Stimulated activated naive CD4-positive, alpha-beta T cell treated with Interleukin-2 at 50 U/mL for 16 hours (primary cell): ENCODE measurements at regions not wholly inside any gene's neighbourhood (a gene's known extent, or its start where the extent isn't known, plus 50 kb on each side); places are given as distances from the start of the nearest gene placed in this dataset.
"Not testable (repeated sequence)": the region's sequence is repeated elsewhere in the genome, so short reads cannot be mapped to it uniquely, and the experiment has no call there.

Experiments used
- DNase-seq: peaks from one replicate; lab custom pipeline; 2025; lab: John Stamatoyannopoulos, UW

- DNase-seq = no peak
Measured at GRCh38 chr6:165793287-165793825, 130.3 kb upstream of the PDE10A start.

- no peak for DNase-seq
Measured at GRCh38 chr6:165791876-165792437, 128.9 kb upstream of the PDE10A start.

- no peak for DNase-seq
Measured at GRCh38 chr6:165791306-165791705, 128.3 kb upstream of the PDE10A start.

GRCh38 chr6:165782812-165783211 lies 119.8 kb upstream of the PDE10A start:
- no peak for DNase-seq

GRCh38 chr6:165782134-165782533 lies 119.1 kb upstream of the PDE10A start:
- no peak for DNase-seq

GRCh38 chr6:165777680-165778079 lies 114.6 kb upstream of the PDE10A start:
- no peak for DNase-seq

GRCh38 chr6:165776691-165777090 lies 113.7 kb upstream of the PDE10A start:
- DNase-seq = no peak

GRCh38 chr6:165775721-165776120 lies 112.7 kb upstream of the PDE10A start:
- DNase-seq = no peak

- no peak for DNase-seq
Measured at GRCh38 chr6:165774903-165775601, 112.0 kb upstream of the PDE10A start.

GRCh38 chr6:165770397-165771082 lies 107.5 kb upstream of the PDE10A start:
- DNase-seq = no peak

GRCh38 chr6:165769884-165770283 lies 106.8 kb upstream of the PDE10A start:
- no peak for DNase-seq

- no peak for DNase-seq
Measured at GRCh38 chr6:165769401-165769800, 106.4 kb upstream of the PDE10A start.

GRCh38 chr6:165768961-165769360 lies 105.9 kb upstream of the PDE10A start:
- no peak for DNase-seq

- no peak for DNase-seq
Measured at GRCh38 chr6:165767228-165767627, 104.2 kb upstream of the PDE10A start.

- DNase-seq = no peak
Measured at GRCh38 chr6:165766457-165766856, 103.4 kb upstream of the PDE10A start.

- DNase-seq = no peak
Measured at GRCh38 chr6:165766026-165766425, 103.0 kb upstream of the PDE10A start.

GRCh38 chr6:165765256-165765655 lies 102.2 kb upstream of the PDE10A start:
- not testable (repeated sequence) for DNase-seq

GRCh38 chr6:165762876-165763275 lies 99.8 kb upstream of the PDE10A start:
- no peak for DNase-seq

GRCh38 chr6:165762125-165762524 lies 99.1 kb upstream of the PDE10A start:
- no peak for DNase-seq

- DNase-seq = no peak
Measured at GRCh38 chr6:165760803-165761185, 97.8 kb upstream of the PDE10A start.

- no peak for DNase-seq
Measured at GRCh38 chr6:165760126-165760802, 97.2 kb upstream of the PDE10A start.

GRCh38 chr6:165758441-165758840 lies 95.4 kb upstream of the PDE10A start:
- no peak for DNase-seq

- DNase-seq = no peak
Measured at GRCh38 chr6:165755583-165755982, 92.5 kb upstream of the PDE10A start.
